Keratinocyte (primary cell): ENCODE measurements at regions not wholly inside any gene's neighbourhood (a gene's known extent, or its start where the extent isn't known, plus 50 kb on each side); places are given as distances from the start of the nearest gene placed in this dataset.

ENCODE experiments used
- DNase-seq: peaks from one replicate; pipeline ENCODE4 v3.0.0-alpha.2; 2011; ENCODE audit warnings: low read depth, missing footprints, low spot score
- FAIRE-seq: peaks from 2 replicates; lab custom pipeline; 2011; peaks lifted over from hg19 to GRCh38; lab: Jason Lieb, UNC
- H2AFZ ChIP-seq: 2 replicates; pipeline ENCODE4 v1.6.0; 2012; ENCODE audit warnings: low read length, control low read depth, inconsistent platforms; ENCODE audit not compliant: control insufficient read depth
- H3K27ac ChIP-seq: 2 replicates; pipeline ENCODE4 v1.5.1; 2011; ENCODE audit warnings: low read length; ENCODE audit not compliant: control insufficient read depth, insufficient read depth
- H3K27me3 ChIP-seq: 3 replicates; pipeline ENCODE4 v1.6.0; 2011; ENCODE audit warnings: low read length; ENCODE audit not compliant: control insufficient read depth, insufficient read depth; ENCODE audit errors: extremely low read depth
- H3K36me3 ChIP-seq, 2 experiments: 2 replicates in 1 of 2; 3 replicates in 1 of 2; pipeline ENCODE4 v1.5.1; 2011; ENCODE audit warnings: low read length in 2 of 2, mild to moderate bottlenecking in 1 of 2; ENCODE audit not compliant: control insufficient read depth in 2 of 2, insufficient read depth in 2 of 2; ENCODE audit errors: extremely low read depth in 1 of 2
- H3K4me1 ChIP-seq: 3 replicates; pipeline ENCODE4 v1.5.1; 2011; ENCODE audit warnings: low read length; ENCODE audit not compliant: control insufficient read depth, insufficient read depth; ENCODE audit errors: extremely low read depth
- H3K4me2 ChIP-seq: 3 replicates; pipeline ENCODE4 v1.6.0; 2011; ENCODE audit warnings: low read depth, low read length; ENCODE audit not compliant: control insufficient read depth, insufficient read depth; ENCODE audit errors: extremely low read depth
- H3K4me3 ChIP-seq, 3 experiments: fragments of 200-600 bp in 1 of 3; sonication (generic) in 1 of 3; 2 replicates in 2 of 3; 3 replicates in 1 of 3; pipeline ENCODE4 v1.5.1; 2011 to 2016; ENCODE audit warnings: low read length in 3 of 3, mild to moderate bottlenecking in 3 of 3, control low read depth in 2 of 3, inconsistent platforms in 1 of 3, low read depth in 1 of 3, mixed read lengths in 1 of 3, mixed run types in 1 of 3, moderate library complexity in 1 of 3; ENCODE audit not compliant: control insufficient read depth in 2 of 3, insufficient read depth in 2 of 3; ENCODE audit errors: extremely low read depth in 1 of 3
- H3K79me2 ChIP-seq: 2 replicates; pipeline ENCODE4 v1.6.0; 2012; ENCODE audit warnings: low read length; ENCODE audit not compliant: control insufficient read depth, insufficient read depth
- H3K9ac ChIP-seq: 3 replicates; pipeline ENCODE4 v1.6.0; 2011; ENCODE audit warnings: low read length; ENCODE audit not compliant: control insufficient read depth, insufficient read depth; ENCODE audit errors: extremely low read depth
- H3K9me1 ChIP-seq: 3 replicates; pipeline ENCODE4 v1.6.0; 2011; ENCODE audit warnings: low read length; ENCODE audit not compliant: control insufficient read depth, insufficient read depth; ENCODE audit errors: extremely low read depth
- H3K9me3 ChIP-seq: 2 replicates; pipeline ENCODE4 v1.5.1; 2012; ENCODE audit warnings: low read depth, low read length; ENCODE audit not compliant: control insufficient read depth
- H4K20me1 ChIP-seq: 3 replicates; pipeline ENCODE4 v1.6.0; 2011; ENCODE audit warnings: low read length; ENCODE audit not compliant: control insufficient read depth, insufficient read depth; ENCODE audit errors: extremely low read depth
- CTCF ChIP-seq, 3 experiments: IDR thresholded peaks in 1 of 3; conservative IDR thresholded peaks in 1 of 3; optimal IDR thresholded peaks in 1 of 3; 2 replicates in 2 of 3; 3 replicates in 1 of 3; pipeline versions ENCODE3 to v1.5.1; 2011; ENCODE audit warnings: low read length in 3 of 3, mild to moderate bottlenecking in 3 of 3, moderate library complexity in 2 of 3, control low read depth in 1 of 3, inconsistent platforms in 1 of 3; ENCODE audit not compliant: insufficient read depth in 2 of 3; ENCODE audit errors: extremely low read depth in 1 of 3
- EZH2 ChIP-seq: IDR thresholded peaks from one replicate; pipeline ENCODE4 v1.6.1; 2012; ENCODE audit warnings: inconsistent platforms, mild to moderate bottlenecking, low read length, moderate library complexity
- dilution Hi-C: fragments of 300-500 bp; cut with MboI; formaldehyde crosslinking; loops from one replicate; pipeline ENCODE4 v1.7.0; 2020; ENCODE audit warnings: low sequenced_read_pairs; ENCODE audit not compliant: extremely low pct_ligation_motif_present

- no peaks in the 10 kb centered on the region for H3K27me3 ChIP-seq
- H3K9me1 ChIP-seq = no peaks in the 10 kb centered on the region
- H3K9ac ChIP-seq = no peak overlapping the region
- H3K9me3 ChIP-seq = no peaks in the 10 kb centered on the region
- no peak for DNase-seq
- no peaks in the 10 kb centered on the region for H3K36me3 ChIP-seq
- no peaks in the 10 kb centered on the region for H4K20me1 ChIP-seq
- FAIRE-seq = no peak
- H3K27ac ChIP-seq = no peak overlapping the region
- peaks cover 7% of the 10 kb centered on the region for H3K4me1 ChIP-seq
- dilution Hi-C loops = loop anchor here (25.0 kb wide), 1 partner anchor 498 kb away; no protein-coding TSS in a partner anchor
- no peak overlapping the region for H3K4me3 ChIP-seq
- H3K79me2 ChIP-seq = no peaks in the 10 kb centered on the region
- TF ChIP-seq EZH2 (no peak), CTCF (optimal IDR thresholded peaks at IDR 0.05 in 1 of 3, IDR thresholded peaks at IDR 0.05 in 1 of 3, conservative IDR thresholded peaks at IDR 0.05 in 1 of 3; ENCODE audit: extremely low read depth in 1 of 3, insufficient read depth in 2 of 3, low read length in 3 of 3) (no peak)
- no peak overlapping the region for H3K4me2 ChIP-seq
- H2AFZ ChIP-seq = no peak overlapping the region
These were observed 523.8 kb downstream of the SOX2 start for GRCh38 chr3:182235504-182235903.

GRCh38 chr3:182238126-182238525 is 526.4 kb downstream of the SOX2 start:
- Histone ChIP-seq H3K9me1 (no peaks in the 10 kb centered on the region), H3K36me3 (no peaks in the 10 kb centered on the region), H3K9ac (no peak overlapping the region), H3K27ac (no peak overlapping the region), H3K9me3 (no peaks in the 10 kb centered on the region), H3K4me1 (peaks cover 7% of the 10 kb centered on the region), H3K4me3 (no peak overlapping the region), H2AFZ (no peak overlapping the region), H3K4me2 (no peak overlapping the region), H4K20me1 (no peaks in the 10 kb centered on the region), H3K79me2 (no peaks in the 10 kb centered on the region), H3K27me3 (no peaks in the 10 kb centered on the region)
- TF ChIP-seq EZH2 = no peak
- no peak for TF ChIP-seq CTCF (optimal IDR thresholded peaks at IDR 0.05 in 1 of 3, IDR thresholded peaks at IDR 0.05 in 1 of 3, conservative IDR thresholded peaks at IDR 0.05 in 1 of 3; ENCODE audit: extremely low read depth in 1 of 3, insufficient read depth in 2 of 3, low read length in 3 of 3)
- dilution Hi-C loops = loop anchor here (25.0 kb wide), 1 partner anchor 501 kb away; no protein-coding TSS in a partner anchor
- no peak for DNase-seq
- no peak for FAIRE-seq
